Neural progenitor cell (in vitro differentiated cells): ENCODE measurements at regions not wholly inside any gene's neighbourhood (a gene's known extent, or its start where the extent isn't known, plus 50 kb on each side); places are given as distances from the start of the nearest gene placed in this dataset.
A peak's percentile ranks its signal among the peaks of the same experiment; 100 is the strongest.

Source experiments
- DNase-seq: peaks from one replicate; pipeline ENCODE4 v3.0.0-alpha.2; 2016; ENCODE audit warnings: low spot score
- H2AFZ ChIP-seq: fragments of 200-600 bp; sonication (generic); replicated peaks from 2 replicates; pipeline ENCODE4 v1.6.1; 2016; ENCODE audit warnings: antibody characterized with exemption
- H3F3A ChIP-seq: fragments of 200-600 bp; sonication (generic); 2 replicates; pipeline ENCODE4 v1.6.1; 2016; ENCODE audit warnings: antibody characterized with exemption, low read depth
- H3K27ac ChIP-seq: fragments of 200-600 bp; sonication (generic); 2 replicates; pipeline ENCODE4 v1.5.1; 2016; ENCODE audit warnings: mild to moderate bottlenecking
- H3K27me3 ChIP-seq: fragments of 200-600 bp; sonication (generic); 2 replicates; pipeline ENCODE4 v1.6.1; 2016; ENCODE audit warnings: mild to moderate bottlenecking, moderate library complexity
- H3K36me3 ChIP-seq: fragments of 200-600 bp; sonication (generic); 2 replicates; pipeline ENCODE4 v1.5.1; 2016
- H3K4me1 ChIP-seq: fragments of 200-600 bp; sonication (generic); 2 replicates; pipeline ENCODE4 v1.6.1; 2016; ENCODE audit warnings: mixed run types
- H3K4me2 ChIP-seq: fragments of 200-600 bp; sonication (generic); 2 replicates; pipeline ENCODE4 v1.6.1; 2016
- H3K4me3 ChIP-seq: fragments of 200-600 bp; sonication (generic); 2 replicates; pipeline ENCODE4 v1.5.1; 2016
- H3K79me2 ChIP-seq: fragments of 200-600 bp; sonication (generic); 2 replicates; pipeline ENCODE4 v1.6.1; 2016; ENCODE audit warnings: low read depth
- H3K9ac ChIP-seq: fragments of 200-600 bp; sonication (generic); 2 replicates; pipeline ENCODE4 v1.6.1; 2016
- H3K9me3 ChIP-seq: fragments of 200-600 bp; sonication (generic); 2 replicates; pipeline ENCODE4 v1.5.1; 2016; ENCODE audit warnings: low read depth
- H4K20me1 ChIP-seq: fragments of 200-600 bp; sonication (generic); 2 replicates; pipeline ENCODE4 v1.6.1; 2016; ENCODE audit warnings: low read depth
- H3K27ac Mint-ChIP-seq: 3 replicates; pipeline ENCODE4 v1.8.0; 2021; ENCODE audit warnings: mixed read lengths
- H3K27me3 Mint-ChIP-seq: 2 replicates; pipeline ENCODE4 v1.8.0; 2022; ENCODE audit warnings: low read depth, mild to moderate bottlenecking, inconsistent platforms, moderate library complexity, mixed read lengths; ENCODE audit not compliant: insufficient read depth
- H3K36me3 Mint-ChIP-seq: 3 replicates; pipeline ENCODE4 v1.8.0; 2021; ENCODE audit warnings: mixed read lengths
- H3K4me1 Mint-ChIP-seq: 3 replicates; pipeline ENCODE4 v1.8.0; 2021; ENCODE audit warnings: mixed read lengths
- H3K4me3 Mint-ChIP-seq: 3 replicates; pipeline ENCODE4 v1.8.0; 2021; ENCODE audit warnings: mild to moderate bottlenecking, moderate library complexity, mixed read lengths
- H3K9me3 Mint-ChIP-seq: 3 replicates; pipeline ENCODE4 v1.8.0; 2020; ENCODE audit warnings: mixed read lengths
- EZH2 ChIP-seq: fragments of 200-600 bp; sonication (generic); IDR thresholded peaks from 2 replicates; pipeline ENCODE4 v1.6.1; 2017; ENCODE audit warnings: antibody characterized with exemption, mild to moderate bottlenecking, moderate library complexity
- EZH2phosphoT487 ChIP-seq: fragments of 200-600 bp; sonication (generic); IDR thresholded peaks from 2 replicates; pipeline ENCODE4 v1.6.1; 2017; ENCODE audit warnings: antibody characterized with exemption
- TF ChIP-seq, protein P1 (sequence below): fragments of 200-600 bp; sonication (generic); IDR thresholded peaks from 2 replicates; pipeline ENCODE4 v1.5.1; 2017; ENCODE audit warnings: antibody characterized with exemption, mild to moderate bottlenecking

DNA sequence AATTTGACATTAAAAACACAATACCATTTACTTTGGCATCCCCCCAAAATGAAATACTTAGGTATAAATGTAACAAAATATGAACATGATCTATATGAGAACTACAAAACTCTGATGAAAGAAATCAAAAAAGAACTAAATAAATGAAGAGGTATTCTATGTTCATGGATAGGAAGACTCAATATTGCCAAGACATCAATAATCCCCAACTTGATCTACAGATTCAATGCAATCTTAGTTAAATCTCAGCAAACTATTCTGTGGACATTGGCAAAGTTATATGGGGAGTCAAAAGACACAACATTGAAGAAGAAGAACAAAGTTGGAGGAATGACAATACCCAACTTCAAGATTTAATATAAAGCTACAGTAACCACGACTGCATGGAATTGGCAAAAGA, 145.2 kb upstream of the HEY2 start:
- Mint-ChIP-seq H3K9me3 (peaks cover 18% of the 10 kb centered on the region), H3K36me3 (no peaks in the 10 kb centered on the region), H3K4me3 (no peak overlapping the region), H3K27me3 (peaks cover 12% of the 10 kb centered on the region), H3K27ac (no peak overlapping the region), H3K4me1 (no peaks in the 10 kb centered on the region)
- H3K27ac ChIP-seq: no peak overlapping the region
- H3K4me1 ChIP-seq: no peaks in the 10 kb centered on the region
- H2AFZ ChIP-seq: no peak overlapping the region
- no peak overlapping the region for H3K4me2 ChIP-seq
- H3K27me3 ChIP-seq: no peaks in the 10 kb centered on the region
- TF ChIP-seq EZH2phosphoT487 (no peak), EZH2 (no peak)
- TF ChIP-seq, protein P1, sequence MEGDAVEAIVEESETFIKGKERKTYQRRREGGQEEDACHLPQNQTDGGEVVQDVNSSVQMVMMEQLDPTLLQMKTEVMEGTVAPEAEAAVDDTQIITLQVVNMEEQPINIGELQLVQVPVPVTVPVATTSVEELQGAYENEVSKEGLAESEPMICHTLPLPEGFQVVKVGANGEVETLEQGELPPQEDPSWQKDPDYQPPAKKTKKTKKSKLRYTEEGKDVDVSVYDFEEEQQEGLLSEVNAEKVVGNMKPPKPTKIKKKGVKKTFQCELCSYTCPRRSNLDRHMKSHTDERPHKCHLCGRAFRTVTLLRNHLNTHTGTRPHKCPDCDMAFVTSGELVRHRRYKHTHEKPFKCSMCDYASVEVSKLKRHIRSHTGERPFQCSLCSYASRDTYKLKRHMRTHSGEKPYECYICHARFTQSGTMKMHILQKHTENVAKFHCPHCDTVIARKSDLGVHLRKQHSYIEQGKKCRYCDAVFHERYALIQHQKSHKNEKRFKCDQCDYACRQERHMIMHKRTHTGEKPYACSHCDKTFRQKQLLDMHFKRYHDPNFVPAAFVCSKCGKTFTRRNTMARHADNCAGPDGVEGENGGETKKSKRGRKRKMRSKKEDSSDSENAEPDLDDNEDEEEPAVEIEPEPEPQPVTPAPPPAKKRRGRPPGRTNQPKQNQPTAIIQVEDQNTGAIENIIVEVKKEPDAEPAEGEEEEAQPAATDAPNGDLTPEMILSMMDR: no peak
- no peaks in the 10 kb centered on the region for H3K9me3 ChIP-seq
- H3K36me3 ChIP-seq: no peaks in the 10 kb centered on the region
- no peak for DNase-seq
- no peak overlapping the region for H3K9ac ChIP-seq
- no peaks in the 10 kb centered on the region for H3F3A ChIP-seq
- H4K20me1 ChIP-seq: no peaks in the 10 kb centered on the region
- no peaks in the 10 kb centered on the region for H3K79me2 ChIP-seq
- H3K4me3 ChIP-seq: no peak overlapping the region

DNA sequence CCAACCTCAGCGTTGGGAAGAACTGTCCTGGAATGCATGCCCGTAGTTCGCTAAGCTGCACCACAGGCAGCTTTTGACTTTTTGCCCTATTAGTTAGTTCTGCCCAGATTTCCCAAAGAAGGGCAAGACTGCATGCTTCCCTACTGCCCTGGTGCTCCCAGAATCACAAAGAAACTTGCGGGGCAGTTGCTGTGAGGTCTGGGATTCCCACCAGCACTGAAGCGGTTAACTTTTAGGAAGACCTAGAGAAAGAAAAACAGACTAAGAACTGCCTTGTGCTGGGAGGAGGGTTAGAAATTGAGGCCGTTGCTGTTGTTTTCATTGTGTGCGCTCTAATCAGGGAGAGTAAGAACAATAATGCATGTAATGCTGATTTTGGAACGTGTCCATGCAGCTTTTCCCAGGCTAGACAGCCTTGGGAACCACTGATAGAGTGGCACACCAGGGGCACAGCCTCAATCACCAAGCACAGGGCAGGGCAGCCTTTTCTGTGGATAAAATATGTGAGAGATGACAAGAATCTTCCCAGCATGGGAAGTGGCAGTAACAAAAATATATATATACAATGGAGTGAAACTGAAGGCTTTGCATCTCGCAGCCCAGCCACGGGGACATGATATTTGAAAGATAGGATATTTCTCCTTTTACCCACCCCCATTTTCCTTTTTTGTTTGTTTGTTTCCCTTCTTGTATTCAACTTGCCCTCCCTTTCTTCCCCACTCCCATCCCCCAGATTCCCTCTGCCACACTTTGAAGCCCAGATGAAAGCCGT, 137.7 kb upstream of the HEY2 start:
- peak overlapping the region; percentile 78 for H2AFZ ChIP-seq
- DNase-seq: peak; percentile 74
- no peaks in the 10 kb centered on the region for H3K36me3 Mint-ChIP-seq
- no peak overlapping the region for H3K9ac ChIP-seq
- peak overlapping the region; percentile 74 for H3K4me2 ChIP-seq
- peak overlapping the region; percentile 85 for H3K27ac ChIP-seq
- peaks cover 24% of the 10 kb centered on the region for H3K4me1 Mint-ChIP-seq
- no peaks in the 10 kb centered on the region for H4K20me1 ChIP-seq
- H3K27me3 ChIP-seq: no peaks in the 10 kb centered on the region
- peak overlapping the region; percentile 72 for H3K4me3 Mint-ChIP-seq
- peaks cover 11% of the 10 kb centered on the region for H3K9me3 Mint-ChIP-seq
- H3K4me1 ChIP-seq: peaks cover 34% of the 10 kb centered on the region
- H3K9me3 ChIP-seq: no peaks in the 10 kb centered on the region
- H3K79me2 ChIP-seq: no peaks in the 10 kb centered on the region
- peaks cover 18% of the 10 kb centered on the region for H3K27me3 Mint-ChIP-seq
- peak overlapping the region; percentile 68 for H3K27ac Mint-ChIP-seq
- H3K4me3 ChIP-seq: peak overlapping the region; percentile 34
- no peak for TF ChIP-seq EZH2
- TF ChIP-seq EZH2phosphoT487: no peak
- TF ChIP-seq, protein P1: no peak
- H3F3A ChIP-seq: peaks cover 18% of the 10 kb centered on the region
- H3K36me3 ChIP-seq: no peaks in the 10 kb centered on the region

DNA sequence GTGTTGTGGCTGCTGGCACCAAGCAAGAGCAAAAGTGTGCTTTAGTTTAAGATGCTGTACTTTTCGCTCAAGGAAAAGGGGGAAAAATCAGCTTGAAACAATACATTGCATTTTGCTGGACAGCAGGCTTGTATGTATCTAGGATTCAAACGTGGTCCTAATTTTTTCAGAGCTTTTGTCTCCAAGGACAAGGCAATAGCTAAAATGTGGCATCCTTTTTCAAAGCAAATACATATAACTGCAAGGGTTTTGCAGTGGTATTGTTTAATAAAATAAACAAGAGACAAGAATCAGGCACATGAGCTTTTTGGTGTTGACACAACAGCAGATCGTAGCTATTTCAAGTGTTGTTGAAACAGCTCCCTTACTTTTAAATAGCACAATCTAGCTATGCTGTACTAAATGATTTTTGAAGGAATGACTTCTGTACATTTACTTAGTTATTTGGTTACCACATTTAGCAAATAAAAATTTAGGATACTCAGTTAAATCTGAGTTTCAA, 137.0 kb upstream of the HEY2 start:
- Histone ChIP-seq H3K27me3 (no peaks in the 10 kb centered on the region), H3F3A (peaks cover 18% of the 10 kb centered on the region), H3K9me3 (no peaks in the 10 kb centered on the region), H2AFZ (peak overlapping the region; percentile 78), H3K4me2 (peak overlapping the region; percentile 74), H3K27ac (peak overlapping the region; percentile 85), H3K9ac (no peak overlapping the region), H3K36me3 (no peaks in the 10 kb centered on the region), H3K4me1 (peaks cover 34% of the 10 kb centered on the region), H3K4me3 (peak overlapping the region; percentile 34), H3K79me2 (no peaks in the 10 kb centered on the region), H4K20me1 (no peaks in the 10 kb centered on the region)
- no peak for DNase-seq
- H3K9me3 Mint-ChIP-seq: peaks cover 11% of the 10 kb centered on the region
- peaks cover 24% of the 10 kb centered on the region for H3K4me1 Mint-ChIP-seq
- H3K27me3 Mint-ChIP-seq: peaks cover 16% of the 10 kb centered on the region
- no peaks in the 10 kb centered on the region for H3K36me3 Mint-ChIP-seq
- no peak for TF ChIP-seq EZH2
- TF ChIP-seq, protein P1: no peak
- TF ChIP-seq EZH2phosphoT487: no peak
- H3K27ac Mint-ChIP-seq: peak overlapping the region; percentile 68
- peak overlapping the region; percentile 72 for H3K4me3 Mint-ChIP-seq
